HepG2 (cell line): ENCODE measurements at regions not wholly inside any gene's neighbourhood (a gene's known extent, or its start where the extent isn't known, plus 50 kb on each side); places are given as distances from the start of the nearest gene placed in this dataset.

Experiments
- AGO2 ChIP-seq: fragments of 200-400 bp; formaldehyde crosslinking; optimal IDR thresholded peaks from 2 replicates; pipeline ENCODE3; 2017; ENCODE audit warnings: mild to moderate bottlenecking, low read depth, low read length, moderate library complexity
- MBD4 ChIP-seq: IDR thresholded peaks from 2 replicates; pipeline ENCODE4 v1.6.1; 2012; ENCODE audit warnings: low read length, inconsistent platforms, borderline replicate concordance
- MXI1 ChIP-seq: IDR thresholded peaks from 3 replicates; pipeline ENCODE4 v1.6.1; 2012; ENCODE audit warnings: low read depth, low read length, inconsistent platforms, borderline replicate concordance
- SMAD9 ChIP-seq: sonication (generic); formaldehyde crosslinking; IDR thresholded peaks from 2 replicates; pipeline ENCODE4 v1.5.1; 2020; ENCODE audit warnings: mild to moderate bottlenecking, missing genetic modification reagents
- SNAPC2 ChIP-seq: sonication (generic); formaldehyde crosslinking; IDR thresholded peaks from 2 replicates; pipeline ENCODE4 v1.8.1; 2022; ENCODE audit warnings: mild to moderate bottlenecking, missing genetic modification reagents
- SOX6 ChIP-seq, 2 experiments: fragments of 450-650 bp in 1 of 2; sonication (generic) in 1 of 2; formaldehyde crosslinking in 1 of 2; IDR thresholded peaks; 2 replicates each; pipeline versions ENCODE4 v1.4.0 to v1.6.1; 2017 to 2020; ENCODE audit warnings: antibody characterized with exemption in 1 of 2, mild to moderate bottlenecking in 1 of 2, missing genetic modification reagents in 1 of 2
- XRCC5 ChIP-seq: fragments of 200-400 bp; formaldehyde crosslinking; optimal IDR thresholded peaks from 2 replicates; pipeline ENCODE3; 2017; ENCODE audit warnings: mild to moderate bottlenecking, low read length
- YY1 ChIP-seq: IDR thresholded peaks from 2 replicates; pipeline ENCODE4 v1.6.1; 2011; ENCODE audit warnings: low read length, low read depth, moderate library complexity, mild to moderate bottlenecking; ENCODE audit not compliant: insufficient read depth, insufficient replicate concordance
- ZEB1 ChIP-seq: IDR thresholded peaks from 2 replicates; pipeline ENCODE4 v1.6.1; 2012; ENCODE audit warnings: mild to moderate bottlenecking, low read depth, inconsistent platforms; ENCODE audit not compliant: insufficient replicate concordance
- ZFP37 ChIP-seq: sonication (generic); formaldehyde crosslinking; IDR thresholded peaks from 2 replicates; pipeline ENCODE4 v1.4.0; 2020; ENCODE audit warnings: missing genetic modification reagents, borderline replicate concordance
- ZNF274 ChIP-seq: sonication (generic); formaldehyde crosslinking; IDR thresholded peaks from 2 replicates; pipeline ENCODE4 v1.5.1; 2020; ENCODE audit warnings: mild to moderate bottlenecking, missing genetic modification reagents
- ZNF441 ChIP-seq: sonication (generic); formaldehyde crosslinking; IDR thresholded peaks from 2 replicates; pipeline ENCODE4 v1.7.0; 2021; ENCODE audit warnings: missing genetic modification reagents, borderline replicate concordance
- ZNF629 ChIP-seq: sonication (generic); formaldehyde crosslinking; conservative IDR thresholded peaks from 2 replicates; pipeline ENCODE4 v1.5.0; 2020; ENCODE audit warnings: missing genetic modification reagents
- ZNF841 ChIP-seq: sonication (generic); formaldehyde crosslinking; IDR thresholded peaks from 2 replicates; pipeline ENCODE4 v1.8.1; 2023; ENCODE audit warnings: missing genetic modification reagents, borderline replicate concordance
- ZNF891 ChIP-seq: sonication (generic); formaldehyde crosslinking; IDR thresholded peaks from 2 replicates; pipeline ENCODE4 v1.5.0; 2020; ENCODE audit warnings: mild to moderate bottlenecking, missing genetic modification reagents
- ZSCAN21 ChIP-seq: sonication (generic); formaldehyde crosslinking; IDR thresholded peaks from 2 replicates; pipeline ENCODE4 v1.8.0; 2022; ENCODE audit warnings: mild to moderate bottlenecking, missing genetic modification reagents, moderate library complexity, borderline replicate concordance
- TF ChIP-seq, protein P1 (sequence below): sonication (generic); formaldehyde crosslinking; IDR thresholded peaks from 2 replicates; pipeline ENCODE4 v1.5.1; 2020; ENCODE audit warnings: missing genetic modification reagents, mild to moderate bottlenecking, borderline replicate concordance
- TF ChIP-seq, protein P2 (sequence below): sonication (generic); formaldehyde crosslinking; IDR thresholded peaks from 2 replicates; pipeline ENCODE4 v1.5.0; 2020; ENCODE audit warnings: mild to moderate bottlenecking, missing genetic modification reagents
- TF ChIP-seq, protein P3 (sequence below): sonication (generic); formaldehyde crosslinking; IDR thresholded peaks from 2 replicates; pipeline ENCODE4 v1.4.0; 2020; ENCODE audit warnings: missing genetic modification reagents
- TF ChIP-seq, protein P4 (sequence below): IDR thresholded peaks from 2 replicates; pipeline ENCODE4 v1.6.1; 2016; ENCODE audit warnings: mild to moderate bottlenecking
- TF ChIP-seq, protein P5 (sequence below): sonication (generic); formaldehyde crosslinking; conservative IDR thresholded peaks from 2 replicates; pipeline ENCODE4 v1.4.0; 2020; ENCODE audit warnings: missing genetic modification reagents

DNA sequence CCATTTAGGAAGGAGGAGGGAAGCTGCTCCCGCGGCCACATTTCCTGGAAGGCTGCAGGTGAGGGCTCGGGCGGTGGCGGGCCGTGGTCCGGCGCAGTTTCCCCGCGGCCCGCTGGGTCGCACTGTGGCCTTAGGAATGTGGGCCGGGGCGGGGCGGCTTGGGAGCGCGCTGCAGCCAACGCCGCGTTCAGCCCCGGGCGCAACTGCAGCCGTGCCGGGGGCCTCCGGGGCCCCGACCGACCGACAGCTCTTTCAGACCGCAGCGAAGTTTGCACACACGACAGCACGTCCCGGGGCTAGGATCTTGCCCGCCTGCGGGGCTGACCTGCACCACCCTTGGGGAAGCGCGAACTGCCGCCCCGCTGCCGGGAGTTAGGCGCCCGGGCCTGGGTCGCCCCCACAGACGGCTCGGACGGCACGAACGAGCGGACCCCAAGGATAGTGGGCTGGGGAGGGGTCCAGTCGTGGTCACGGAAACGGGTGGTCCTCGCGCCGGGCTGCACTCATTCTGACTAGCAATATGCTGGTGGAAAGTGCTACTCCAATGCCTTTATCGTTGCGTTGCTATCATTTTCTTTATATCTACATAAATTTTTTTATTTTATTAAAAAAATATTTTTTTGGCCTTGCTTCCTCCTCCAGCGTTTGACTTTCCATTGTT lies 69.9 kb upstream of the DLX2 start (continued):
- TF ChIP-seq, protein P1, sequence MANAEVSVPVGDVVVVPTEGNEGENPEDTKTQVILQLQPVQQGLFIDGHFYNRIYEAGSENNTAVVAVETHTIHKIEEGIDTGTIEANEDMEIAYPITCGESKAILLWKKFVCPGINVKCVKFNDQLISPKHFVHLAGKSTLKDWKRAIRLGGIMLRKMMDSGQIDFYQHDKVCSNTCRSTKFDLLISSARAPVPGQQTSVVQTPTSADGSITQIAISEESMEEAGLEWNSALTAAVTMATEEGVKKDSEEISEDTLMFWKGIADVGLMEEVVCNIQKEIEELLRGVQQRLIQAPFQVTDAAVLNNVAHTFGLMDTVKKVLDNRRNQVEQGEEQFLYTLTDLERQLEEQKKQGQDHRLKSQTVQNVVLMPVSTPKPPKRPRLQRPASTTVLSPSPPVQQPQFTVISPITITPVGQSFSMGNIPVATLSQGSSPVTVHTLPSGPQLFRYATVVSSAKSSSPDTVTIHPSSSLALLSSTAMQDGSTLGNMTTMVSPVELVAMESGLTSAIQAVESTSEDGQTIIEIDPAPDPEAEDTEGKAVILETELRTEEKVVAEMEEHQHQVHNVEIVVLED (CRISPR knock-in tag), result no peak; the same call in 1 of the 2 replicates
- TF ChIP-seq, protein P2, sequence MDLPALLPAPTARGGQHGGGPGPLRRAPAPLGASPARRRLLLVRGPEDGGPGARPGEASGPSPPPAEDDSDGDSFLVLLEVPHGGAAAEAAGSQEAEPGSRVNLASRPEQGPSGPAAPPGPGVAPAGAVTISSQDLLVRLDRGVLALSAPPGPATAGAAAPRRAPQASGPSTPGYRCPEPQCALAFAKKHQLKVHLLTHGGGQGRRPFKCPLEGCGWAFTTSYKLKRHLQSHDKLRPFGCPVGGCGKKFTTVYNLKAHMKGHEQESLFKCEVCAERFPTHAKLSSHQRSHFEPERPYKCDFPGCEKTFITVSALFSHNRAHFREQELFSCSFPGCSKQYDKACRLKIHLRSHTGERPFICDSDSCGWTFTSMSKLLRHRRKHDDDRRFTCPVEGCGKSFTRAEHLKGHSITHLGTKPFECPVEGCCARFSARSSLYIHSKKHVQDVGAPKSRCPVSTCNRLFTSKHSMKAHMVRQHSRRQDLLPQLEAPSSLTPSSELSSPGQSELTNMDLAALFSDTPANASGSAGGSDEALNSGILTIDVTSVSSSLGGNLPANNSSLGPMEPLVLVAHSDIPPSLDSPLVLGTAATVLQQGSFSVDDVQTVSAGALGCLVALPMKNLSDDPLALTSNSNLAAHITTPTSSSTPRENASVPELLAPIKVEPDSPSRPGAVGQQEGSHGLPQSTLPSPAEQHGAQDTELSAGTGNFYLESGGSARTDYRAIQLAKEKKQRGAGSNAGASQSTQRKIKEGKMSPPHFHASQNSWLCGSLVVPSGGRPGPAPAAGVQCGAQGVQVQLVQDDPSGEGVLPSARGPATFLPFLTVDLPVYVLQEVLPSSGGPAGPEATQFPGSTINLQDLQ, result no peak
- peak; percentile 25 for TF ChIP-seq AGO2
- TF ChIP-seq ZNF441 (CRISPR knock-in tag), result no peak
- TF ChIP-seq ZSCAN21 (CRISPR knock-in tag), result no peak
- TF ChIP-seq, protein P3, sequence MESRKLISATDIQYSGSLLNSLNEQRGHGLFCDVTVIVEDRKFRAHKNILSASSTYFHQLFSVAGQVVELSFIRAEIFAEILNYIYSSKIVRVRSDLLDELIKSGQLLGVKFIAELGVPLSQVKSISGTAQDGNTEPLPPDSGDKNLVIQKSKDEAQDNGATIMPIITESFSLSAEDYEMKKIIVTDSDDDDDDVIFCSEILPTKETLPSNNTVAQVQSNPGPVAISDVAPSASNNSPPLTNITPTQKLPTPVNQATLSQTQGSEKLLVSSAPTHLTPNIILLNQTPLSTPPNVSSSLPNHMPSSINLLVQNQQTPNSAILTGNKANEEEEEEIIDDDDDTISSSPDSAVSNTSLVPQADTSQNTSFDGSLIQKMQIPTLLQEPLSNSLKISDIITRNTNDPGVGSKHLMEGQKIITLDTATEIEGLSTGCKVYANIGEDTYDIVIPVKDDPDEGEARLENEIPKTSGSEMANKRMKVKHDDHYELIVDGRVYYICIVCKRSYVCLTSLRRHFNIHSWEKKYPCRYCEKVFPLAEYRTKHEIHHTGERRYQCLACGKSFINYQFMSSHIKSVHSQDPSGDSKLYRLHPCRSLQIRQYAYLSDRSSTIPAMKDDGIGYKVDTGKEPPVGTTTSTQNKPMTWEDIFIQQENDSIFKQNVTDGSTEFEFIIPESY (CRISPR knock-in tag), result no peak
- TF ChIP-seq YY1, result peak; percentile 78
- TF ChIP-seq, protein P4, sequence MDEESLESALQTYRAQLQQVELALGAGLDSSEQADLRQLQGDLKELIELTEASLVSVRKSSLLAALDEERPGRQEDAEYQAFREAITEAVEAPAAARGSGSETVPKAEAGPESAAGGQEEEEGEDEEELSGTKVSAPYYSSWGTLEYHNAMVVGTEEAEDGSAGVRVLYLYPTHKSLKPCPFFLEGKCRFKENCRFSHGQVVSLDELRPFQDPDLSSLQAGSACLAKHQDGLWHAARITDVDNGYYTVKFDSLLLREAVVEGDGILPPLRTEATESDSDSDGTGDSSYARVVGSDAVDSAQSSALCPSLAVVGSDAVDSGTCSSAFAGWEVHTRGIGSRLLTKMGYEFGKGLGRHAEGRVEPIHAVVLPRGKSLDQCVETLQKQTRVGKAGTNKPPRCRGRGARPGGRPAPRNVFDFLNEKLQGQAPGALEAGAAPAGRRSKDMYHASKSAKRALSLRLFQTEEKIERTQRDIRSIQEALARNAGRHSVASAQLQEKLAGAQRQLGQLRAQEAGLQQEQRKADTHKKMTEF (CRISPR knock-in tag), result peak; percentile 77
- peak; percentile 55; the same call in 1 of the 2 replicates for TF ChIP-seq ZNF274 (CRISPR knock-in tag)
- peak; percentile 65; the same call in 1 of the 2 replicates for TF ChIP-seq ZNF891
- TF ChIP-seq, protein P5, sequence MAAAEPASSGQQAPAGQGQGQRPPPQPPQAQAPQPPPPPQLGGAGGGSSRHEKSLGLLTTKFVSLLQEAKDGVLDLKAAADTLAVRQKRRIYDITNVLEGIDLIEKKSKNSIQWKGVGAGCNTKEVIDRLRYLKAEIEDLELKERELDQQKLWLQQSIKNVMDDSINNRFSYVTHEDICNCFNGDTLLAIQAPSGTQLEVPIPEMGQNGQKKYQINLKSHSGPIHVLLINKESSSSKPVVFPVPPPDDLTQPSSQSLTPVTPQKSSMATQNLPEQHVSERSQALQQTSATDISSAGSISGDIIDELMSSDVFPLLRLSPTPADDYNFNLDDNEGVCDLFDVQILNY (CRISPR knock-in tag), result 0 out of 2 replicates have a peak, but pooled peaks have one; percentile 47
- peak; percentile 40; the same call in 1 of the 2 replicates for TF ChIP-seq SNAPC2 (CRISPR knock-in tag)
- no peak for TF ChIP-seq SMAD9 (CRISPR knock-in tag)
- TF ChIP-seq ZEB1, result no peak
- peak; percentile 81 for TF ChIP-seq XRCC5
- no peak for TF ChIP-seq ZFP37 (CRISPR knock-in tag)
- TF ChIP-seq MBD4, result no peak
- TF ChIP-seq SOX6 (IDR thresholded peaks at IDR 0.05), result no peak
- TF ChIP-seq SOX6 (CRISPR knock-in tag; IDR thresholded peaks at IDR 0.05), result peak; percentile 50; the same call in 1 of the 2 replicates
- TF ChIP-seq MXI1, result peak; percentile 43; the same call in 1 of the 3 replicates
- no peak for TF ChIP-seq ZNF841 (CRISPR knock-in tag)
- no peak for TF ChIP-seq ZNF629 (CRISPR knock-in tag)
